ENCODE measurements at regions not wholly inside any gene's neighbourhood (a gene's known extent, or its start where the extent isn't known, plus 50 kb on each side); places are given as distances from the start of the nearest gene placed in this dataset.

- POLR2A ChIA-PET, result no interaction called here
- intact Hi-C loops (cut with micrococcal nuclease), result no loop called here
- Histone ChIP-seq H3K27me3 (ENCODE audit: insufficient read depth, low read length) (no peaks in the 10 kb centered on the region), H3K4me3 (replicated peaks in 1 of 2; ENCODE audit: low read depth in 1 of 2, low read length in 2 of 2) (no peak overlapping the region), H3K36me3 (ENCODE audit: control insufficient read depth in 1 of 2, insufficient read depth in 2 of 2, low read length in 2 of 2) (no peaks in the 10 kb centered on the region), H3K9ac (ENCODE audit: low read length) (no peak overlapping the region), H3K9me3 (ENCODE audit: control insufficient read depth in 1 of 2, insufficient read depth in 1 of 2, low read depth in 1 of 2, low read length in 2 of 2) (no peaks in the 10 kb centered on the region), H3K9me2 (ENCODE audit: insufficient read depth) (no peaks in the 10 kb centered on the region), H3K4me1 (ENCODE audit: control insufficient read depth in 1 of 2, insufficient read depth in 2 of 2, low read length in 2 of 2) (peaks cover 0 to 7% of the 10 kb centered on the region in 2 experiments; a peak in 1 of 4 replicates), H2AFZ (ENCODE audit: low read depth, low read length, poor library complexity, severe bottlenecking) (no peak overlapping the region), H3K79me2 (ENCODE audit: insufficient read depth, low read length) (no peaks in the 10 kb centered on the region), H3K27ac (ENCODE audit: low read depth, low read length) (no peak overlapping the region), H4K20me1 (ENCODE audit: insufficient read depth) (no peaks in the 10 kb centered on the region), H3K4me2 (ENCODE audit: low read length) (no peak overlapping the region)
- CTCF ChIA-PET, result no interaction called here
- DNase-seq (ENCODE audit: low read depth, low spot score) (no peak), ATAC-seq (no peak)
- TF ChIP-seq POLR2A (IDR thresholded peaks at IDR 0.05; ENCODE audit: borderline replicate concordance, extremely low read depth, insufficient read depth, insufficient read length), result no peak
- no peak for TF ChIP-seq FOSL1 (IDR thresholded peaks at IDR 0.05; ENCODE audit: low read depth)
- BruUV-seq (replicated peaks), result no TSS peak
- RAD21 ChIA-PET (ENCODE audit: low non-redundant PET in 1 of 2, low total read pairs in 2 of 2, uncharacterized antibody in 2 of 2, unreplicated experiment in 2 of 2), result no interaction called here
Measured at GRCh38 chr18:46411191-46411828, 245.7 kb downstream of the LOXHD1 start.

GRCh38 chr18:46411867-46412690 lies 244.9 kb downstream of the LOXHD1 start:
- DNase-seq (ENCODE audit: low read depth, low spot score) (no peak), ATAC-seq (0 out of 2 replicates have a peak, but pooled peaks have one; percentile 41)
- no peak for TF ChIP-seq RAD21 (IDR thresholded peaks at IDR 0.05; ENCODE audit: low read depth)
- TF ChIP-seq CEBPB (IDR thresholded peaks at IDR 0.05; ENCODE audit: low read depth), result no peak
- TF ChIP-seq YY1 (IDR thresholded peaks at IDR 0.05; ENCODE audit: extremely low read depth, insufficient replicate concordance, low read depth, low read length), result no peak
- TF ChIP-seq SP1 (IDR thresholded peaks at IDR 0.05; ENCODE audit: low read depth), result no peak
- no peak for TF ChIP-seq MAX (IDR thresholded peaks at IDR 0.05)
- no peak for TF ChIP-seq SRF (IDR thresholded peaks at IDR 0.05; ENCODE audit: low read depth)
- ChIA-PET POLR2A (no interaction called here), RAD21 (ENCODE audit: low non-redundant PET in 1 of 2, low total read pairs in 2 of 2, uncharacterized antibody in 2 of 2, unreplicated experiment in 2 of 2) (no interaction called here), CTCF (no interaction called here)
- peaks cover 0 to 11% of the 10 kb centered on the region in 2 experiments; a peak in 1 of 4 replicates for H3K4me1 ChIP-seq (ENCODE audit: control insufficient read depth in 1 of 2, insufficient read depth in 2 of 2, low read length in 2 of 2)
- no peak overlapping the region for H2AFZ ChIP-seq (ENCODE audit: low read depth, low read length, poor library complexity, severe bottlenecking)
- H3K36me3 ChIP-seq (ENCODE audit: control insufficient read depth in 1 of 2, insufficient read depth in 2 of 2, low read length in 2 of 2), result no peaks in the 10 kb centered on the region
- H3K4me2 ChIP-seq (ENCODE audit: low read length), result no peak overlapping the region
- H3K27me3 ChIP-seq (ENCODE audit: insufficient read depth, low read length), result no peaks in the 10 kb centered on the region
- intact Hi-C loops (cut with micrococcal nuclease), result no loop called here
- no peaks in the 10 kb centered on the region for H4K20me1 ChIP-seq (ENCODE audit: insufficient read depth)
- no peaks in the 10 kb centered on the region for H3K9me3 ChIP-seq (ENCODE audit: control insufficient read depth in 1 of 2, insufficient read depth in 1 of 2, low read depth in 1 of 2, low read length in 2 of 2)
- no peaks in the 10 kb centered on the region for H3K9me2 ChIP-seq (ENCODE audit: insufficient read depth)
- H3K4me3 ChIP-seq (replicated peaks in 1 of 2; ENCODE audit: low read depth in 1 of 2, low read length in 2 of 2), result no peak overlapping the region
- no peaks in the 10 kb centered on the region for H3K79me2 ChIP-seq (ENCODE audit: insufficient read depth, low read length)
- H3K9ac ChIP-seq (ENCODE audit: low read length), result no peak overlapping the region
- BruUV-seq (replicated peaks), result no TSS peak
- no peak overlapping the region for H3K27ac ChIP-seq (ENCODE audit: low read depth, low read length)

Data from HCT116 (cell line).